GM19463 (cell line): ENCODE measurements at regions not wholly inside any gene's neighbourhood (a gene's known extent, or its start where the extent isn't known, plus 50 kb on each side); places are given as distances from the start of the nearest gene placed in this dataset.

Source experiments
- ATAC-seq: cut with Tn5 transposase; IDR thresholded peaks from one replicate; pipeline ENCODE4 v1.9.1; 2021; ENCODE audit warnings: mild to moderate bottlenecking, moderate library complexity; ENCODE audit not compliant: unreplicated experiment

DNA sequence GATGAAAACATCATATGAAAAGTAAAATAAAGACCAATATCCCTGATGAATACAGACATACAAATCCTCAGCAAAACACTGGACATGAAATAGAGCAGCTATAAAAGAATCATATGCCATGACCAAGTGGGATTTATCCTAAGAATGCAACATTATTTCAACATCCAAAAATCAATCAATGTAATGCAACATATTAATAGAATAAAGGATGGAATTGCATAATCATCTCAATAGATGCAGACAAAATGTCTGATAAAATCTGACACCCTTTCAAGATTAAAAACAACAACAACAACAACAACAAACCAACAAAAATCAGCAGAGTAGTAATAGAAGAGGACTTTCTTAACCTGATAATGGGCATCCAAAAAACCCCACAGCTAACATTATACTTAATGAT lies 63.8 kb upstream of the IL1R1 start:
- no peak for ATAC-seq

DNA sequence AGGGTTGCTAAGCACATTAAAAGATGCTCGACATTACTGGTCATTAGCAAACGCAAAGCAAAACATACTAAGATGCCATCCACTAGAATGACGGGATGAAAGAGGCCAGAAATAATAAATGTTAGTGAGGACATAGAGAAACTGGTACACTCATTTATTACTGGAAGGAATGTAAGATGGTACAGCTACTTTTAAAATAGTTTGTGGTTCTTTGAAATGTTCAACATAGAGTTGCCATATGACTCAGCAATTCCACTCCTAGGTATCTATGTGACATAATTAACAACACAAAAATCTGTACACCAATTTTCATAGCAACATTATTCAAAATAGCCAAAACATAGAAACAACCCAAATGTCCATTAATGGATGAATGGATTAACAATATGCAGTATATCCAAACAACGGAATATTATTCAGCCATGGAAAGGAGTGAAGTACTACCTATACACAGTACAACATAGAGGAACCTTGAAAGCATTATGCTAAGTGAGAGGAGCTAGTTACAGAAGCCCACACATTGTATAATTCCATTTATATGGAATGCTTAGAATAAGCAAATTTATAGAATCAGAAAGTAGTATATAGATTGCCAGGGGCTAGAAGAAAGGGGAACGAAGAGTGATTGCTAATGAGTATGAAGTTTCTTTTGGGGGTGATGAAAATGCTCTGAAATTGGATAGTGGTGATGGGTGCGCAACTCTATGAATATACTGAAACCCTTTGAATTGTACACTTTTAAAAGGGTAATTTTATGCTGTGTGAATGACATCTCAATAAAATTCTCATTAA lies 61.9 kb upstream of the IL1R1 start:
- ATAC-seq = peak; percentile 31

DNA sequence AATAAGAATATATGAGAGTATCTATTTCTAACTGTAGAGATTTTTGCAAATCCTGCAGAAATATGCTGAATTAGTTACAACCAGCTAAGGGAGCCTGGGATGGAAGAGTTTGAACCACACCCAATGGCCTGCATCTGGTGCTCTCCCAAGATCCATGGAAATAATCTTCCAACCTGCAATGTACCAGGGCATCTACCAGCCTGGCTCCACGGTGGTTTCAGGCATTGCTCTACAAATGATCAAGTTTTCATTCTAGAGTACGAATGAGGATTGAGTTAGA lies 61.4 kb upstream of the IL1R1 start:
- ATAC-seq = no peak

DNA sequence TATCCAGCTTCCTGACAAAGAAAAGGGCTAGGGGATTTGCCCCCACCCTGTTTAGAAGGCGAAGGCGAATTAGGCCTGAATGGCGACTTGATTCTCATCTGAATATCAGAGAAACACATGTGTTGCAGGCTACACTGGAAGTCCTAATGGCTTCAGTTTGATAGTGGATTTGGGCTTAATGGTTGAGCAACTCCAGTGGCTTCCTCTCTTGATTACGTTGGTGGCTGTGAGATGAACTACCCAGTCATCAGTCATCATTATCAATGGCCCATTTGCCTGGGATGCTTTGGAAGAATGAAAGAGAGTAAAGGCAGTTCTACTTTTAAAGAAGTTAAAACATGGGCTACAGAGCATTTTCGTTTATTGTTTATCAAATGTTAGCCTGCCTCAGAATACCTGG lies 60.9 kb upstream of the IL1R1 start:
- no peak for ATAC-seq

DNA sequence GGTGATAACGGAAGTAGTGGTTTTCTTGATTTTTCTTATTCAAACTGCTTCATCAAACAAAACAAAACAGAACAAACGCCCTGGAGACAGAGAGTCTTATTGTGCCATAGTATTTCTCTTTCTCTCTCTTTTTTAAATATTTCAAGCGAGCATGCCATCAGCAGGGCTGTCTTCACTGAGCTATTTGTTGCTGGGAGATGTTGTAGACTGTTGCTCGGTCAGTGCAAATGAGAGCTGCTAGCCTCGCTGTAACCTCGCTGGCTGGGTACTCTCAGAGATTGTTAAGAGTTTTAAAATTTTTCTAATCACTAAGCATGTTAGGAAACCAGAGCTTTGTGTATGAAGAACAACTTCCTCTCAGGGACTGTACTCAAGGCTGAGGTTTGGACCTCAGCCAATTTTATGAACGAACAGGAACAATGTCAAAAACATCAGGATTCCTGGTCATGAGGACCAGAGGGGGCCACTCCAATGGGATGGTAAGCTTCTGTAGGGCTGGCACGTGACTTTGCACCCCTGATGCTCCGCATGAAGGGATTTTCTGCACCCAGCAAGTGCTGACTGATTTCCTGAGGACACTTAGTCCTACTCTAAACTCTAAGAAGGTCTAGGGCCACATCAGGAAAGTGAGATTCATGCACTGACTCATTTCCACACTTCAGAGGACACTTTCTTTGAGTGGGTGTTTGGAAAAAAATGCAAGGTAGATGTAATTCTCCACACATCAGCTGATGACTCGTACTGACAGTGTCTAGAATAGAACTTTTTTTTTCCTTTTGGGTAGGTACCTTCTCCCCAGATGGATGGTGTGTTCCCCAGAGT lies 59.8 kb upstream of the IL1R1 start:
- peak; percentile 82 for ATAC-seq

DNA sequence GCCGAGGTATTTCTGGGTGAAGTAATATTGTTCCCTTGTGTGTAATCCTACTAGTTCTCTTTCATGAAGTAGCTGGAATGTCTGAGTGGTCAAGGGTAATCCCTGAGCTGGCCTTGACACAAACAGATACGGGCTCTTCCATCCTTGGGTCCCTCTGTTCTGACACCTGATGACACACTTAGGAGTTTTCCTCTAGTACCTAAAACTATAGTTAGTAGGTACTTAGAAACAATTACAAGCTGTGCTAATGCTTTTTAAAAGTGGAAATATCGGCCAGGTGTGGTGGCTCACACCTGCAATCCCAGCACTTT lies 59.2 kb upstream of the IL1R1 start:
- no peak for ATAC-seq

DNA sequence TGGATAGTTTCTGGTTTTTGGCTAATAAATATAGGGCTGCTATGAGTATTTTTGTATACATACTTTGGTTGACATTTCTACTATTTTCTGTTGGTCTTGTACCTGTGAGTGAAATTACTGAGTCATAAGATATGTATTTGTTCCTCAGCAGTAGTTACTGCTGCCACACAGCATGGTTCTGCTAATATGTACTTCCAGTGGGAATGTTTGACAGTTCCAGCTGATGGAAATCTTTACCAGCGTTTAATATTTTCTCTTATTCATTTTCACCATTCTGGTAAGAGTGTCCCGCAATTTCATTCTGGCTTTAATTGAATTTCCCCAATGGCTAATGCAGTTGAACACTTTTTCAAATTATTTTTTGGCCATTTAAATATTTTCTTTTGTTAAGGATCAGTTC lies 57.9 kb upstream of the IL1R1 start:
- no peak for ATAC-seq

DNA sequence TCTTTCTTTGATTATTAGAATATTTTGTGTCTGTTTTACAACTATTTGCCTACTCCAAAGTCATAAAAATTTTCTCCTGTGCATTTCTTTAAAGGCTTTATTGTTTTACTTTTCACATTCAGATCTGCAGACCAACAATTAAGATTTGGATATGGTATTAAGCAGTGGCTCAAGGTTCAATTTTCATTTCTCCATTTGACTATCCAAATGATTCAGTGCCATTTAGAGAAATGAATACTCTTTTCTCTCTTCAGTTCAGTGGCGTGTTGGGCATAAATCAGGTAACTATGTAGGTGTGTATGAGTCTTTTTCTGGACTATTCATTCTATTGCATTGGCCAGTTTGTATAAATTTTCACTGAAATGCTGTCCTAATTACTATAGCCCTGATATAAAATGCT lies 57.3 kb upstream of the IL1R1 start:
- no peak for ATAC-seq

DNA sequence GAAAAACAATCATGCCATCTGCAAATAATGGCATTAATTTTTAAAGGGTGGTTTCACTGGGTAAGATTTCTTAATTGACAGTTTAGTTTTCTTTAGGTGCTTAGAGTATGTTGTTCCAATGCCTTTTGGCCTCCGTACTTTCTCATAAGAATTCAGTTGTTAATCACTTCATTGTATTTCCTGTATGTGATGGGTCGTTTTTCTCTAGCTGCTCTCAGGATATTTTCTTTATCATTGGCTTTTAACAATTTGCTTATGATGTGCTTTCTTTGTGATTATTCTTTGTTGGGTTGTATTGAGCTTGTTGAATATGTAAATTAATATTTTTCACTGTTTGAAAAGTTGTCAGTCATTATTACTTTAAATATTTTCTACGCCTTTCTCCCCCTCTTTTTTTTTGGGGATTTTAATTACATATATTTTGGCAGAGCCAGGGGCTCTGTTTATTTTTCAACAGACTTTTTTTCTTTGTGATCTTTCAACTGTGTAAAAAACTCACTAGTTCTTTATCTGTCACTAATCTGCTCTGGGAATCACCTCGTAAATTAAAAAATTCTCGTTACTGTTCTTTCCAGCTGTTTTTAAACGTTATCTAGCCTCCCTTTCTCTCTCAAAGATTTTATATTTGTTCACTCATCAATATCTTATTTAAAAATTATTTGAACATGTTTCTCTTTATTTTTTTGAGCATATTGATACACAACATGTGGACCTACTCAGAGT lies 56.2 kb upstream of the IL1R1 start:
- no peak for ATAC-seq

DNA sequence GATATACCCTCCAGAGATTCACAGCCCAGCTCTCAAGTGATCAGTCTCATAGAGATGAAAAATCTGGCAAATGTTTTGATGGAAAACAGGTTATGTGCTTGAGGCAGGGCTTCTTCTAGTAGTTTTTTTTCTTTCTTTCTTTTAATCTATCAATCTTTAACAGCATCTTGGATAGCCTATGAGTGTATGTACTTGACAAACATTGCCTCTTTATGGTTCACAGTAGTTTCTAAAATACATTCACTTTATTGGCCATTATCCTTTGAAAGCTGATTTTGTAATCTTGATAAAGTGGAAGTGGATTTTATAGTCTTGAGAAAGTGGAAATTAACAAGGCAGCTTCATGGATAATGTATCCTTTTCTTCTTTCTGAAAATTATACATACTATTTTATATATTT lies 51.4 kb upstream of the IL1R1 start:
- ATAC-seq = no peak

DNA sequence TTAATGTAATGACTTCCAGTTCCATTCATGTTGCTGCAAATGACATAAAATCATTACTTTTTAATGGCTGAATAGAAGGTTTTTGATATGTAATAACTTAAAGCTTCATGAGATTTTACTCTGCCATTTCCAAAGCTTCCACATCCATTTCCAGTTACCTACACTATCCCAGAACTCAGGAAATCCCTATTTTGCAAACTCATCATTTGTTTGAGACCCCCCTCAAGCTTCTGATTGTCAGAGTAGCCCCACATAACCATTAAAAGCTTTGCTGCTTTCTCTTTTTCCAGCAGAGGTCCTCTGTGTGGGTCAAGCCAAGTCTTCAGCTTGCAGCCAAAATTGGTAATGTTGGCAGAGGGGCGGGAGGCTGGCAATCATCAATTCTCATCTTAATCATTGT lies 50.6 kb upstream of the IL1R1 start:
- no peak for ATAC-seq

DNA sequence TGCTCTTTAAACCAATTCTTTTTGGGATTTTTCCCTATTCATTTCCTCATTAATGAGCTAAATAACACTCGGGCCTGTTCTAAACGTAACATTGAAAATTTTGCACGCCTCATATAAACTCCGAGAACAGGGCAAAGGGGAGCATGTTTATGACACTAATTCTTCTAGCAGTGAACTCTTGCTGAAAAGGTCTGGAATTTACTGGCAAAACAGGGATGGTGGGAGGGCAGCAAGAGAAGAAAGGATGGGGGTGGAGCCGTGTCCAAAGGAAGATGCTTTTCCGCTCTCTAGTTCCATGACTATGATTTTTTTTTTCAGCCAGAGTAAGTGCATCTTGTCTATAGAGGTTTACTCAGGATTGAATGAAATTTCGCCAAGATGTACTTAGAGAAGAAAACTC lies 50.0 kb upstream of the IL1R1 start:
- ATAC-seq = no peak
